ENCODE measurements at regions not wholly inside any gene's neighbourhood (a gene's known extent, or its start where the extent isn't known, plus 50 kb on each side); places are given as distances from the start of the nearest gene placed in this dataset. TPM values are rescaled to one million over a fixed set of nuclear protein-coding genes. Genes with fewer than 3 reads are reported as not detected.

DNA sequence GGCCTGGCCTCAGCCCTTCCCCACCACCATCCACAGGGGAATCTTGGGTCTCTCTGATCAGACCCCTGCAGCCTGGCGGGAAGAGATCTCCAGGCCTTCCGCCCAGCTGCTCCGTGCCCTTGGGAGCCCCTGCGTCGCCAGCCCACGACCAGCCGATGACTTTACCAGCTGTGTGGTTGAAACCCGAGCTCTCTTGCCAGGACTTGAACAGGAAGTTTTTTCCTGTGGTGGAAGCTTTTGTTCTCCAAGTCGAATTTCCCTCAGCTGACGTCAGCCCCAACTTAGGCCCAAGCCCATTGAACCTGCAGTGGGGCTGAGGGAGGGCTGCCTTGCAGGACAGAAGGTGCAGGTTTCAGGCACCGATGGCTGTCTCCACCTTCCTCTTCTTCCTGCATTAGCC, 51.7 kb upstream of the SMAD3 start:
- Histone ChIP-seq H3K27ac (ENCODE audit: low read depth) (peak overlapping the region; percentile 12; the same call in 1 of the 2 replicates), H3F3A (replicated peaks; ENCODE audit: low read depth) (no peaks in the 10 kb centered on the region), H2AFZ (peak overlapping the region; percentile 69; the same call in 1 of the 2 replicates), H3K9me2 (ENCODE audit: insufficient read depth) (0 out of 2 replicates have a peak, but pooled peaks cover 4% of the 10 kb centered on the region), H3K4me3 (no peak overlapping the region), H3K4me1 (ENCODE audit: insufficient read depth) (peaks cover 23% of the 10 kb centered on the region), H3K36me3 (ENCODE audit: insufficient read depth) (no peaks in the 10 kb centered on the region), H3K79me2 (replicated peaks; ENCODE audit: insufficient read depth) (no peaks in the 10 kb centered on the region), H3K27me3 (ENCODE audit: insufficient read depth) (no peaks in the 10 kb centered on the region), H4K20me1 (replicated peaks; ENCODE audit: insufficient read depth) (no peaks in the 10 kb centered on the region), H3K4me2 (peak overlapping the region; percentile 48)
- H3K9me3 Mint-ChIP-seq = no peaks in the 10 kb centered on the region; the same call in 2 of the 3 replicates
- DNase-seq (ENCODE audit: low spot score) (peak; percentile 87), ATAC-seq (peak; percentile 78)
- no peak overlapping the region; the same call in 1 of the 2 replicates for H3K27ac Mint-ChIP-seq
- H3K4me1 Mint-ChIP-seq = peaks cover 36% of the 10 kb centered on the region
- no peaks in the 10 kb centered on the region for H3K36me3 Mint-ChIP-seq (ENCODE audit: low read depth)
- TF ChIP-seq CREB1 (CRISPR knock-in tag; IDR thresholded peaks at IDR 0.05; ENCODE audit: low read depth) (0 out of 2 replicates have a peak, but pooled peaks have one; percentile 30), EZH2 (IDR thresholded peaks at IDR 0.05; ENCODE audit: low read depth, unreplicated experiment) (no peak)
- TF ChIP-seq, protein P1, sequence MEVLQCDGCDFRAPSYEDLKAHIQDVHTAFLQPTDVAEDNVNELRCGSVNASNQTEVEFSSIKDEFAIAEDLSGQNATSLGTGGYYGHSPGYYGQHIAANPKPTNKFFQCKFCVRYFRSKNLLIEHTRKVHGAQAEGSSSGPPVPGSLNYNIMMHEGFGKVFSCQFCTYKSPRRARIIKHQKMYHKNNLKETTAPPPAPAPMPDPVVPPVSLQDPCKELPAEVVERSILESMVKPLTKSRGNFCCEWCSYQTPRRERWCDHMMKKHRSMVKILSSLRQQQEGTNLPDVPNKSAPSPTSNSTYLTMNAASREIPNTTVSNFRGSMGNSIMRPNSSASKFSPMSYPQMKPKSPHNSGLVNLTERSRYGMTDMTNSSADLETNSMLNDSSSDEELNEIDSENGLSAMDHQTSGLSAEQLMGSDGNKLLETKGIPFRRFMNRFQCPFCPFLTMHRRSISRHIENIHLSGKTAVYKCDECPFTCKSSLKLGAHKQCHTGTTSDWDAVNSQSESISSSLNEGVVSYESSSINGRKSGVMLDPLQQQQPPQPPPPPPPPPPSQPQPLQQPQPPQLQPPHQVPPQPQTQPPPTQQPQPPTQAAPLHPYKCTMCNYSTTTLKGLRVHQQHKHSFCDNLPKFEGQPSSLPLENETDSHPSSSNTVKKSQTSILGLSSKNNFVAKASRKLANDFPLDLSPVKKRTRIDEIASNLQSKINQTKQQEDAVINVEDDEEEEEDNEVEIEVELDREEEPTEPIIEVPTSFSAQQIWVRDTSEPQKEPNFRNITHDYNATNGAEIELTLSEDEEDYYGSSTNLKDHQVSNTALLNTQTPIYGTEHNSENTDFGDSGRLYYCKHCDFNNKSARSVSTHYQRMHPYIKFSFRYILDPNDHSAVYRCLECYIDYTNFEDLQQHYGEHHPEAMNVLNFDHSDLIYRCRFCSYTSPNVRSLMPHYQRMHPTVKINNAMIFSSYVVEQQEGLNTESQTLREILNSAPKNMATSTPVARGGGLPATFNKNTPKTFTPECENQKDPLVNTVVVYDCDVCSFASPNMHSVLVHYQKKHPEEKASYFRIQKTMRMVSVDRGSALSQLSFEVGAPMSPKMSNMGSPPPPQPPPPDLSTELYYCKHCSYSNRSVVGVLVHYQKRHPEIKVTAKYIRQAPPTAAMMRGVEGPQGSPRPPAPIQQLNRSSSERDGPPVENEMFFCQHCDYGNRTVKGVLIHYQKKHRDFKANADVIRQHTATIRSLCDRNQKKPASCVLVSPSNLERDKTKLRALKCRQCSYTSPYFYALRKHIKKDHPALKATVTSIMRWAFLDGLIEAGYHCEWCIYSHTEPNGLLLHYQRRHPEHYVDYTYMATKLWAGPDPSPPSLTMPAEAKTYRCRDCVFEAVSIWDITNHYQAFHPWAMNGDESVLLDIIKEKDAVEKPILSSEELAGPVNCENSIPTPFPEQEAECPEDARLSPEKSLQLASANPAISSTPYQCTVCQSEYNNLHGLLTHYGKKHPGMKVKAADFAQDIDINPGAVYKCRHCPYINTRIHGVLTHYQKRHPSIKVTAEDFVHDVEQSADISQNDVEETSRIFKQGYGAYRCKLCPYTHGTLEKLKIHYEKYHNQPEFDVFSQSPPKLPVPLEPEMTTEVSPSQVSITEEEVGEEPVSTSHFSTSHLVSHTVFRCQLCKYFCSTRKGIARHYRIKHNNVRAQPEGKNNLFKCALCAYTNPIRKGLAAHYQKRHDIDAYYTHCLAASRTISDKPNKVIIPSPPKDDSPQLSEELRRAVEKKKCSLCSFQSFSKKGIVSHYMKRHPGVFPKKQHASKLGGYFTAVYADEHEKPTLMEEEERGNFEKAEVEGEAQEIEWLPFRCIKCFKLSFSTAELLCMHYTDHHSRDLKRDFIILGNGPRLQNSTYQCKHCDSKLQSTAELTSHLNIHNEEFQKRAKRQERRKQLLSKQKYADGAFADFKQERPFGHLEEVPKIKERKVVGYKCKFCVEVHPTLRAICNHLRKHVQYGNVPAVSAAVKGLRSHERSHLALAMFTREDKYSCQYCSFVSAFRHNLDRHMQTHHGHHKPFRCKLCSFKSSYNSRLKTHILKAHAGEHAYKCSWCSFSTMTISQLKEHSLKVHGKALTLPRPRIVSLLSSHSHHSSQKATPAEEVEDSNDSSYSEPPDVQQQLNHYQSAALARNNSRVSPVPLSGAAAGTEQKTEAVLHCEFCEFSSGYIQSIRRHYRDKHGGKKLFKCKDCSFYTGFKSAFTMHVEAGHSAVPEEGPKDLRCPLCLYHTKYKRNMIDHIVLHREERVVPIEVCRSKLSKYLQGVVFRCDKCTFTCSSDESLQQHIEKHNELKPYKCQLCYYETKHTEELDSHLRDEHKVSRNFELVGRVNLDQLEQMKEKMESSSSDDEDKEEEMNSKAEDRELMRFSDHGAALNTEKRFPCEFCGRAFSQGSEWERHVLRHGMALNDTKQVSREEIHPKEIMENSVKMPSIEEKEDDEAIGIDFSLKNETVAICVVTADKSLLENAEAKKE (CRISPR knock-in tag; IDR thresholded peaks at IDR 0.05) = no peak
- peaks cover 16% of the 10 kb centered on the region for H3K27me3 Mint-ChIP-seq (ENCODE audit: insufficient read depth, low read depth, poor library complexity)
- no peak overlapping the region for H3K4me3 Mint-ChIP-seq

Small RNAs in the stretch of these regions (small RNA-seq; reads per million reads assigned to genes)
- gene HMGN2P47 (ENCODE audit: low replicate concordance) = not detected

Measured in GM23338 (cell line).